SKM-1 treated with dmso at 0.1 percent for 144 hours (cell line): ENCODE measurements at regions not wholly inside any gene's neighbourhood (a gene's known extent, or its start where the extent isn't known, plus 50 kb on each side); places are given as distances from the start of the nearest gene placed in this dataset.

ENCODE experiments used
- DNase-seq: peaks from one replicate; lab custom pipeline; 2025; ENCODE audit not compliant: unreplicated experiment; lab: John Stamatoyannopoulos, UW

- no peak for DNase-seq
Measured at GRCh38 chr18:67705748-67706147, 189.2 kb upstream of the DSEL start.

DNA sequence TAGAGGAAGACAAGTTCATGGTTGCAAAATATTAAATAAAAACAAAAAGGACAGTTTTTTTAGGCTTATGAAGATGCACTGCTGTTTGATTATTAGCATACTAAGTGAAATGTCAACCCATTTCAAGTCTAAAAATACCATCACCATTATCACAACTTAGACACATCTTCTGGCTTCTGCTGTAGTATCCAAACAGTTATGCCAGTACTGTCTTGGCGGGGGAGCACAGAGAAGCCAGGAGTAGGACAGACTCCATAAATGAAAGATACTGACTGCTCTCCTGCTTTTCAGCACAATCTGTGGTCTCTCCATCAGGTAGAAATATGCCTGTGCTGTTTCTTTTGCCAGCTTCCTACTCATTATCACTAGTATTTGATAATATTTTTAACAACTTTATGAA, 179.2 kb upstream of the DSEL start:
- no peak for DNase-seq

DNA sequence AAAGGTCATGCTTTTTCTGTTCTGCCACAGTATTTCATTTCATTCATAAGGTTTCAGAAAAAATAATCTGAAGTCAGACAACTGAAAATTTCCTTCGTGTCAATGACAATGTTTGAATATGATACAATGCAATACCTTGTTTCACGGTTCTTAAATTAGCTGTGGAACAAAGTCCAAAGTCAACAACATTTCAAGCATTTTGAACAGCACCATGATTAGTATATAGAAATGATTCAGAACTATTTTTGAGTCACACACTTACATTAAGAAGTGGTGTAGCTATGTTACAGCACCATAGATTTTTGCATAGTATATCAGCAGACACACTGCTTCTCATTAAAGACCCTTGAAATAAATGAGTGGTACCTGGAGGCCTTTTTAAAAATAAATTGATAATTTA, 178.3 kb upstream of the DSEL start:
- DNase-seq = no peak

- no peak for DNase-seq
Measured at GRCh38 chr18:67692811-67693210, 176.3 kb upstream of the DSEL start.

DNA sequence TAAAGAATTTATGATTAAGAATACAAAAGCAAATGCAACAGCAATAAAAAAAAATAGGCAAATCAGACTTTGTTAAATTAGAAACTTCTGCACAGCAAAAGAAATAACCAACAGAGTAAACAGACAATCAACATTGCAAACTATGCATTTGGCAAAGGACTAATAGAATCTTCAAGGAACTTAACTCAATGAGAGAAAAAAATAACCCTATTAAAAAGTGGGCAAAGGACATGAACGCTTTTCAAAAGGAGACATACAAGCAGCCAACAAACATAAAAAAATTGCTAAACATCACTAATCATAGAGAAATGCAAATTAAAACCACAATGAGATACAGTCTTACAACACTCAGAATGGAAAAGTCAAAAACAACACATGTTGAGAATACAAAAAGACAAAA, 166.0 kb upstream of the DSEL start:
- DNase-seq = no peak

- DNase-seq = no peak
Measured at GRCh38 chr18:67677489-67677888, 161.0 kb upstream of the DSEL start.

- no peak for DNase-seq
Measured at GRCh38 chr18:67672716-67673115, 156.2 kb upstream of the DSEL start.

- no peak for DNase-seq
Measured at GRCh38 chr18:67672155-67672554, 155.6 kb upstream of the DSEL start.

GRCh38 chr18:67670024-67670543, 153.6 kb upstream of the DSEL start:
- DNase-seq = no peak

GRCh38 chr18:67665266-67665665, 148.7 kb upstream of the DSEL start:
- no peak for DNase-seq

GRCh38 chr18:67662996-67663395, 146.5 kb upstream of the DSEL start:
- no peak for DNase-seq

- DNase-seq = no peak
Measured at GRCh38 chr18:67661555-67661954, 145.0 kb upstream of the DSEL start.

GRCh38 chr18:67654101-67654500, 137.6 kb upstream of the DSEL start:
- DNase-seq = no peak

GRCh38 chr18:67652288-67652687, 135.8 kb upstream of the DSEL start:
- DNase-seq = no peak

- no peak for DNase-seq
Measured at GRCh38 chr18:67651438-67651837, 134.9 kb upstream of the DSEL start.

DNA sequence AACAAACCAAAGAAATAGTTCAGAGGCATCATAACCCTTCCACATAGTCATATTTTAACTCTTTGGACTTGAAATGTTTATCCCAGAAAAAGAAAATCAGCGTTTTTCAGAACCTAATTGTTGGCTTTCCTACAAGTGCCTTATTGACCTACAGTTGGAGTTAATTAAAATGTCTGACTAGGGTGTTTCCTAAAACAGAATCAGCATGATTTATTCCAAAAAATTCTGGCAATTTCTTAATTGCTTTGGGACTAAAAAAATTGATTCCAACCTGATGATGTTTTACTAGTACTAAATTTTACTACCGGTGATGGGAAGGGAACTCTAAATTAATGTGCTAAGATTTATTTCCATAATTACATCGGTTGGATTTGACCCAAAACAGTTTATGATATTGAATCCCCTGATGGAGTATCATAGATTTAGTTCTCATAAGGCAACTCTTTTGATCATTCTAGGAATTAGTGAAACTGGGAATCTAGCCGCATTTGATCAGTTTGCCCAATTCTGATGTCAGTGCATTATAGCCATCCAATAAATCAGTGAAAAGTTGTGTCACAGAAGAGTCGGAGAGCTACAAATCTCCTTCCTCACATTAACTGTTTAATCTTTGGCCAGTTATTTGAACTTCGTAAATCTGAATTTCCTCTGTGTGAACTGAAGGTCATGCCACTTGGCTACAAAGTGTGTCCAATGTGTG, 134.3 kb upstream of the DSEL start:
- DNase-seq = no peak

DNA sequence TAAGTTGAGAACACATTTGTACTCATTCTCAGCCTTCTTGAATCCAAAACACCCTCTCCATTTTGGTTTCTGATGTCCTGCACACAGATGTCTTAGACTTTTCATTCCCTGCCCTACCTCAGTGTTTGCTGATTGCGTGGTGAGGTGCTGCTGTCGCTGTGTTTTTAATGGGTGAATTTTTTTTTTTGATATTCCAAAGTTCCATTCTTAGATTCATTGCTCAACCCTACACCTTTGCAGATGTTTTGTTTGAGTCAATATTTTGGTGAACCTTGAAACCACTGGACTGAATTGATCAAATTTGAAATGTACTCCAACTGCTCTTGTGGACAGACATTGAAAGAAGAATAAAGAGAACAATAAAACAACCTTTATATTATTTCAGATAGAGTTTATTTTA, 130.4 kb upstream of the DSEL start:
- DNase-seq = no peak

GRCh38 chr18:67644226-67644625, 127.7 kb upstream of the DSEL start:
- DNase-seq = no peak

GRCh38 chr18:67639872-67640271, 123.4 kb upstream of the DSEL start:
- DNase-seq = no peak

DNA sequence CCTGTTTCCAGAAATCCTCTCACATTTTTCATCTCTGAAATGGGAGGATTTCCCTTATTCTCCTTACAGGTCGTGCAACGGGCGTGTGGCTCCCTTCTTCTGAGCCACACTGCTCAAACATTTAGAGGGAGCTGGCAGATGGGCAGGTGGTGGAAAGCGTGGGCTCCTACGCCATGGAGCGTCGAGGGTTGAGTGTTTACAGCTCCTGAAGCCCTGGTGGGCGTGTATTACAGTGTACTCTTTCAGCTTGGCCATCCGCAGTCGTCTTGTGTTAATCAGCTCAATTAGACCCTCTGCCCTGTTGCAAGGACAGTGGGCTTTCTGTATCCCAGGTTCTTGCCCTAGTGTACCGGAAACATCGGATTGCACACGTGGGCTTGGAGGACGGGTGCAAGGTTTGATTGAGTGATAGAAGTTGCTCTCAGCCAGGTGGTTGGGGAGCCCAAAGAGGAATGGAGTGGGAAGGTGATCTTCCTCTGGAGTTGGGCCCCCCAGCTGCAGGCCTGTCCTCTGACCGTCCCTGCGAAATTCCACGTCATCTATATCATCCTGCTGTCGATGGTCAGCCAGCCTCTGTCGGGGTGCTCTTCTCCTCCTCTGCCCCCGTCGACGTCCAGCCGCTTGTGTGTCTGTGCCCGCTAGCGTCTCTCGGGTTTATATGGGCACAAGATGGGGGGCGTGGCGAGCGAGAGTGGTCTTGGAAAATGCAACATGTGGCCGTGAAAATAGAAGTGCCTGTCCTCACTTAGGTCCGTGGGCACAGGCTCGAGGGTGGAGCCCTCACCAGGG, 120.3 kb upstream of the DSEL start:
- DNase-seq = no peak

- no peak for DNase-seq
Measured at GRCh38 chr18:67634631-67635338, 118.3 kb upstream of the DSEL start.

DNA sequence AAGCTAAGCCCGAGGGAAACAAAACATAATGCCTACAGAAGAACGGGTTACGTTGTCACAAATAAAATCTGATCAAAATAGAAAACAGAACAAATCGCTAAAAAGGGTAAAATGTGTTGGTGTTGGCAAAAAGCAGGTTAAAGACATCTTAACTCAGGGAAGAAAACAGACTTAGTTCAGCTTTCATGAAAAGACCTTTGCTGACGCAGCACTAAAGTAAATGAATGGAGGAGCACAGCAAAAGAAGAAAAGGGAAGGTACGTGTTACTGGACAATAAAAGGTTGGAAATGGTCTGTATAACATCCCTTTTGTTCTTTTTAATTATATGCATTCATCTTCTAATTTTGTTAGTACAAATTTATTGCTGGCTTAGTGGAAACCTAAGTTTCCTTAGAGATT, 117.4 kb upstream of the DSEL start:
- no peak for DNase-seq
